Gastroesophageal sphincter (tissue), 4 donors: ENCODE measurements at regions not wholly inside any gene's neighbourhood (a gene's known extent, or its start where the extent isn't known, plus 50 kb on each side); places are given as distances from the start of the nearest gene placed in this dataset.

ENCODE experiments used
- ATAC-seq: fragments of 150-250 bp; one replicate; pipeline ENCODE4 v1.9.1; 2016; ENCODE audit warnings: mild to moderate bottlenecking, moderate library complexity
- H3K27ac ChIP-seq, 4 donors: fragments of 200-600 bp; sonication (generic) in 3 of 4; 1 replicate in 3 of 4; 2 replicates in 1 of 4; pipeline ENCODE4 v1.5.1; 2016 to 2019
- H3K27me3 ChIP-seq: fragments of 200-600 bp; sonication (generic); one replicate; pipeline ENCODE4 v1.5.1; 2019
- H3K36me3 ChIP-seq, 2 donors: fragments of 200-600 bp; sonication (generic); one replicate each; pipeline ENCODE4 v1.5.1; 2019; ENCODE audit warnings: control low read depth in 1 of 2
- H3K4me1 ChIP-seq, 3 donors: fragments of 200-600 bp; sonication (generic); 1 replicate in 2 of 3; 2 replicates in 1 of 3; pipeline ENCODE4 v1.5.1; 2016 to 2019; ENCODE audit warnings: control low read depth in 2 of 3
- H3K4me3 ChIP-seq, 2 donors: fragments of 200-600 bp; sonication (generic); one replicate each; pipeline ENCODE4 v1.5.1; 2019; ENCODE audit warnings: mild to moderate bottlenecking in 1 of 2, moderate library complexity in 1 of 2
- H3K9me3 ChIP-seq, 3 donors: fragments of 200-600 bp; sonication (generic); one replicate each; pipeline ENCODE4 v1.5.1; 2017 to 2019; ENCODE audit warnings: control low read depth in 2 of 3
- CTCF ChIP-seq, 4 experiments: fragments of 200-600 bp in 2 of 4; fragments of 450-650 bp in 2 of 4; sonication (generic) in 1 of 4; IDR thresholded peaks; one replicate each; pipeline ENCODE4 v1.5.1; 2017 to 2019; ENCODE audit warnings: antibody characterized with exemption in 4 of 4, mild to moderate bottlenecking in 2 of 4, moderate library complexity in 2 of 4
- EP300 ChIP-seq: sonication (generic); formaldehyde crosslinking; IDR thresholded peaks from one replicate; pipeline ENCODE4 v1.6.1; 2017; ENCODE audit warnings: antibody characterized with exemption, mild to moderate bottlenecking
- POLR2A ChIP-seq, 2 donors: fragments of 450-650 bp; IDR thresholded peaks; one replicate each; pipeline ENCODE4 v1.6.1; 2017; ENCODE audit warnings: antibody characterized with exemption in 2 of 2, mild to moderate bottlenecking in 2 of 2, moderate library complexity in 1 of 2
- POLR2AphosphoS5 ChIP-seq: sonication (generic); formaldehyde crosslinking; IDR thresholded peaks from one replicate; pipeline ENCODE4 v1.6.1; 2017; ENCODE audit warnings: antibody characterized with exemption
- WGBS, 2 donors: methylation state at CpG; one replicate each; pipeline ENCODE4 v1.1.5; 2018; ENCODE audit warnings: low coverage in 1 of 2; 5-methylcytosine and 5-hydroxymethylcytosine counted together

- Histone ChIP-seq H3K4me3 (no peak overlapping the region), H3K9me3 (peaks cover 0 to 30% (median 0%) of the 10 kb centered on the region in 3 donors), H3K36me3 (no peaks in the 10 kb centered on the region), H3K27me3 (peaks cover 63% of the 10 kb centered on the region), H3K4me1 (no peaks in the 10 kb centered on the region), H3K27ac (no peak overlapping the region)
- no peak for TF ChIP-seq CTCF (IDR thresholded peaks at IDR 0.05)
- TF ChIP-seq EP300, result no peak
- no peak for TF ChIP-seq POLR2AphosphoS5
- no peak for TF ChIP-seq POLR2A (IDR thresholded peaks at IDR 0.05)
- 70 to 71% methylated on average over 8 to 11 of the region's 11 CpGs for WGBS, 2 donors
- ATAC-seq, result no peak
These were observed 992.3 kb downstream of the BRD1 start for GRCh38 chr22:48835364-48835763.

GRCh38 chr22:48834404-48834803, 993.3 kb downstream of the BRD1 start:
- 38 to 51% methylated on average over 5 of the region's 5 CpGs for WGBS, 2 donors
- no peaks in the 10 kb centered on the region for H3K36me3 ChIP-seq

GRCh38 chr22:48832592-48832991, 995.1 kb downstream of the BRD1 start:
- ATAC-seq, result no peak
- peaks cover 71% of the 10 kb centered on the region for H3K27me3 ChIP-seq
- WGBS, 2 donors, result 85 to 90% methylated on average over 2 to 4 of the region's 4 CpGs

More at GRCh38 chr22:48834404-48834803, 993.3 kb downstream of the BRD1 start:
- no peak overlapping the region for H3K4me3 ChIP-seq
- H3K27ac ChIP-seq, result no peak overlapping the region
- H3K4me1 ChIP-seq, result no peaks in the 10 kb centered on the region
- no peak for ATAC-seq
- peaks cover 0 to 36% (median 0%) of the 10 kb centered on the region in 3 donors for H3K9me3 ChIP-seq
- peaks cover 63% of the 10 kb centered on the region for H3K27me3 ChIP-seq
- TF ChIP-seq POLR2A (IDR thresholded peaks at IDR 0.05), result no peak

GRCh38 chr22:48829908-48830307, 997.8 kb downstream of the BRD1 start:
- no peak for TF ChIP-seq CTCF (IDR thresholded peaks at IDR 0.05)
- TF ChIP-seq EP300, result no peak
- no peak for TF ChIP-seq POLR2A (IDR thresholded peaks at IDR 0.05)
- TF ChIP-seq POLR2AphosphoS5, result no peak
- Histone ChIP-seq H3K27me3 (peaks cover 77% of the 10 kb centered on the region), H3K36me3 (no peaks in the 10 kb centered on the region), H3K4me1 (no peaks in the 10 kb centered on the region), H3K27ac (no peak overlapping the region), H3K4me3 (no peak overlapping the region), H3K9me3 (peaks cover 0 to 36% (median 0%) of the 10 kb centered on the region in 3 donors)
- WGBS, 2 donors, result no CpG with 5 or more reads among the region's 6 CpGs
- no peak for ATAC-seq

More at GRCh38 chr22:48832592-48832991, 995.1 kb downstream of the BRD1 start:
- TF ChIP-seq POLR2A (IDR thresholded peaks at IDR 0.05) (no peak), CTCF (IDR thresholded peaks at IDR 0.05) (no peak), POLR2AphosphoS5 (no peak), EP300 (no peak)
- H3K4me1 ChIP-seq, result no peaks in the 10 kb centered on the region
- no peak overlapping the region for H3K27ac ChIP-seq
- H3K9me3 ChIP-seq, result peaks cover 0 to 36% (median 0%) of the 10 kb centered on the region in 3 donors
- H3K36me3 ChIP-seq, result no peaks in the 10 kb centered on the region
- H3K4me3 ChIP-seq, result no peak overlapping the region

- peaks cover 81% of the 10 kb centered on the region for H3K27me3 ChIP-seq
- peaks cover 0 to 36% (median 0%) of the 10 kb centered on the region in 3 donors for H3K9me3 ChIP-seq
- no peaks in the 10 kb centered on the region for H3K36me3 ChIP-seq
- no peak for ATAC-seq
- H3K27ac ChIP-seq, result no peak overlapping the region
- TF ChIP-seq POLR2A (IDR thresholded peaks at IDR 0.05), result no peak
- no CpG with 5 or more reads among the region's 5 CpGs for WGBS, 2 donors
- H3K4me1 ChIP-seq, result no peaks in the 10 kb centered on the region
- H3K4me3 ChIP-seq, result no peak overlapping the region
These were observed 999.0 kb downstream of the BRD1 start for GRCh38 chr22:48828688-48829087.

- Histone ChIP-seq H3K4me1 (no peaks in the 10 kb centered on the region), H3K4me3 (no peak overlapping the region), H3K27me3 (peaks cover 77% of the 10 kb centered on the region), H3K27ac (no peak overlapping the region), H3K9me3 (peaks cover 0 to 31% (median 0%) of the 10 kb centered on the region in 3 donors), H3K36me3 (no peaks in the 10 kb centered on the region)
- ATAC-seq, result no peak
- WGBS, 2 donors, result 55% methylated on average over 4 of the region's 18 CpGs; no CpG with 5 or more reads in 1 of the 2 donors
- TF ChIP-seq EP300, result no peak
- TF ChIP-seq POLR2AphosphoS5, result no peak
- TF ChIP-seq POLR2A (IDR thresholded peaks at IDR 0.05), result no peak
These were observed 999.6 kb downstream of the BRD1 start for GRCh38 chr22:48827904-48828555.
